Activated CD8-positive, alpha-beta memory T cell treated with anti-CD3 and anti-CD28 coated beads for 48 hours (primary cell): ENCODE measurements at regions not wholly inside any gene's neighbourhood (a gene's known extent, or its start where the extent isn't known, plus 50 kb on each side); places are given as distances from the start of the nearest gene placed in this dataset.
"Not testable (repeated sequence)": the region's sequence is repeated elsewhere in the genome, so short reads cannot be mapped to it uniquely, and the experiment has no call there.

Experiments used
- DNase-seq, 3 experiments: peaks; one replicate each; pipeline ENCODE4 v3.0.0-alpha.2; 2020; ENCODE audit warnings: low read depth in 2 of 3, low spot score in 2 of 3

- DNase-seq, result not testable (repeated sequence)
Measured at GRCh38 chr4:179365932-179366331, 1923.7 kb upstream of the AGA start.

- DNase-seq, result no peak
Measured at GRCh38 chr4:179372242-179372641, 1930.0 kb upstream of the AGA start.

- no peak for DNase-seq
Measured at GRCh38 chr4:179372746-179373145, 1930.5 kb upstream of the AGA start.

GRCh38 chr4:179378847-179379246, 1936.6 kb upstream of the AGA start:
- not testable (repeated sequence) for DNase-seq

GRCh38 chr4:179392787-179393186, 1950.5 kb upstream of the AGA start:
- DNase-seq, result no peak

- DNase-seq, result no peak
Measured at GRCh38 chr4:179398414-179398813, 1956.2 kb upstream of the AGA start.

GRCh38 chr4:179399054-179399782, 1957.0 kb upstream of the AGA start:
- DNase-seq, result no peak

- no peak for DNase-seq
Measured at GRCh38 chr4:179415037-179415846, 1973.0 kb upstream of the AGA start.

GRCh38 chr4:179415847-179416223, 1973.6 kb upstream of the AGA start:
- no peak for DNase-seq

- no peak for DNase-seq
Measured at GRCh38 chr4:179417357-179417756, 1975.1 kb upstream of the AGA start.

GRCh38 chr4:179437962-179438361, 1995.7 kb upstream of the AGA start:
- DNase-seq, result no peak

GRCh38 chr4:179441596-179441995, 1999.4 kb upstream of the AGA start:
- no peak for DNase-seq

GRCh38 chr4:179447308-179447707, 2005.1 kb upstream of the AGA start:
- no peak for DNase-seq

- DNase-seq, result no peak
Measured at GRCh38 chr4:179465131-179465797, 2023.0 kb upstream of the AGA start.

GRCh38 chr4:179467878-179468277, 2025.6 kb upstream of the AGA start:
- no peak for DNase-seq

GRCh38 chr4:179472164-179472563, 2029.9 kb upstream of the AGA start:
- DNase-seq, result no peak

GRCh38 chr4:179478608-179479007, 2036.4 kb upstream of the AGA start:
- DNase-seq, result no peak

- DNase-seq, result no peak
Measured at GRCh38 chr4:179485781-179486180, 2043.5 kb upstream of the AGA start.

- DNase-seq, result no peak
Measured at GRCh38 chr4:179486570-179487335, 2044.5 kb upstream of the AGA start.

GRCh38 chr4:179492260-179493080, 2050.2 kb upstream of the AGA start:
- no peak for DNase-seq
